Prostate gland (tissue), 2 donors: ENCODE measurements at regions not wholly inside any gene's neighbourhood (a gene's known extent, or its start where the extent isn't known, plus 50 kb on each side); places are given as distances from the start of the nearest gene placed in this dataset.

ENCODE experiments used
- POLR2A ChIP-seq: fragments of 450-650 bp; IDR thresholded peaks from one replicate; pipeline ENCODE4 v1.6.1; 2016; ENCODE audit warnings: antibody characterized with exemption, mild to moderate bottlenecking
- TF ChIP-seq, protein P1 (sequence below), 4 experiments: fragments of 200-600 bp in 2 of 4; fragments of 450-650 bp in 2 of 4; sonication (generic) in 2 of 4; IDR thresholded peaks; 1 replicate in 3 of 4; 2 replicates in 1 of 4; pipeline ENCODE4 v1.5.1; 2016 to 2019; ENCODE audit warnings: antibody characterized with exemption in 4 of 4, mild to moderate bottlenecking in 2 of 4, moderate library complexity in 2 of 4

DNA sequence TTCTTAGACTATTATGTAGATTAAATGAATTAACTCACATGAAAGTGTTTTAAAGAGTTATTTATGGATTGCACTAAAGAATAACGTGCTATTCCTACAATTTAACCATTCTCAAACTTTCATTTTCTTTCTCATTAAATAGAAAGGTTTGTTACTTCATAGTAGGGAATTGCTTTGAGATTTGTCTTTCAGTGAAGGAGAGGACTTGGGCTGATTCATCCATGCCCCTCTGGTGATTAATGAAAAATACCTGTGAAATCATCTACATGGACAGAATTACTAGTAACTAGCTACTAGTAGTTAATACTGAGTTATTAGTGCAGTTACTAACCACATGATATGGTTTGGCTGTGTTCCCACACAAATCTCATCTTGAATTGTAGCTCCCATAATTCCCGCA, 275.8 kb upstream of the CDH20 start:
- no peak for TF ChIP-seq POLR2A
- TF ChIP-seq, protein P1, sequence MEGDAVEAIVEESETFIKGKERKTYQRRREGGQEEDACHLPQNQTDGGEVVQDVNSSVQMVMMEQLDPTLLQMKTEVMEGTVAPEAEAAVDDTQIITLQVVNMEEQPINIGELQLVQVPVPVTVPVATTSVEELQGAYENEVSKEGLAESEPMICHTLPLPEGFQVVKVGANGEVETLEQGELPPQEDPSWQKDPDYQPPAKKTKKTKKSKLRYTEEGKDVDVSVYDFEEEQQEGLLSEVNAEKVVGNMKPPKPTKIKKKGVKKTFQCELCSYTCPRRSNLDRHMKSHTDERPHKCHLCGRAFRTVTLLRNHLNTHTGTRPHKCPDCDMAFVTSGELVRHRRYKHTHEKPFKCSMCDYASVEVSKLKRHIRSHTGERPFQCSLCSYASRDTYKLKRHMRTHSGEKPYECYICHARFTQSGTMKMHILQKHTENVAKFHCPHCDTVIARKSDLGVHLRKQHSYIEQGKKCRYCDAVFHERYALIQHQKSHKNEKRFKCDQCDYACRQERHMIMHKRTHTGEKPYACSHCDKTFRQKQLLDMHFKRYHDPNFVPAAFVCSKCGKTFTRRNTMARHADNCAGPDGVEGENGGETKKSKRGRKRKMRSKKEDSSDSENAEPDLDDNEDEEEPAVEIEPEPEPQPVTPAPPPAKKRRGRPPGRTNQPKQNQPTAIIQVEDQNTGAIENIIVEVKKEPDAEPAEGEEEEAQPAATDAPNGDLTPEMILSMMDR (IDR thresholded peaks at IDR 0.05): no peak
